Hepatocyte (in vitro differentiated cells): ENCODE measurements at regions not wholly inside any gene's neighbourhood (a gene's known extent, or its start where the extent isn't known, plus 50 kb on each side); places are given as distances from the start of the nearest gene placed in this dataset.

Experiments used
- CTCF ChIP-seq: fragments of 200-600 bp; sonication (generic); IDR thresholded peaks from 2 replicates; pipeline ENCODE4 v1.5.1; 2016; ENCODE audit warnings: antibody characterized with exemption, mild to moderate bottlenecking; ENCODE audit not compliant: poor library complexity
- EZH2 ChIP-seq: fragments of 200-600 bp; sonication (generic); IDR thresholded peaks from 2 replicates; pipeline ENCODE4 v1.6.1; 2016; ENCODE audit warnings: antibody characterized with exemption, mild to moderate bottlenecking, borderline replicate concordance
- EZH2phosphoT487 ChIP-seq: fragments of 200-600 bp; sonication (generic); IDR thresholded peaks from one replicate; pipeline ENCODE4 v1.6.1; 2018; ENCODE audit warnings: antibody characterized with exemption, mild to moderate bottlenecking, low read depth, moderate library complexity; ENCODE audit not compliant: unreplicated experiment, severe bottlenecking

DNA sequence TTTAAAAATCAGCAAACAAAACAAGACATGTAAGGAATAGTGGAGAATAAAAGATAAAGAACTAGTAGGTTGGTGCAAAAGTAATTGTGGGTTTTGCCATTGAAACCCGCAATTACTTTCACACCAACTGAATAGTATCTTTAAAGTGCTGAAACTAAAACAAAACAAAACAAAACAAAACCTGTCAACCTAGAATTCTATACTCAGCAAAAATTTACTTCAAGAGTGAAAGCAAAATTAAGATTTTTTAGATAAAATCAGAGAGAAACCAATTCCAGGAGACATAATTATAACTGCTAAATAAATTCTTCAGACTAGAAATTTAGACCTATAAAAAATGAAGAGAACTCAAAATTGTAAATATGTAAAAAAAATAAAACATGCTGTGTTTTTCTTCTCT lies 114.0 kb upstream of the TSPAN2 start:
- no peak for TF ChIP-seq CTCF
- TF ChIP-seq EZH2phosphoT487: no peak
- no peak for TF ChIP-seq EZH2
